Neuronal stem cell (in vitro differentiated cells): ENCODE measurements at regions not wholly inside any gene's neighbourhood (a gene's known extent, or its start where the extent isn't known, plus 50 kb on each side); places are given as distances from the start of the nearest gene placed in this dataset.
"Not testable (repeated sequence)": the region's sequence is repeated elsewhere in the genome, so short reads cannot be mapped to it uniquely, and the experiment has no call there.

Source experiments
- DNase-seq: peaks from one replicate; pipeline ENCODE4 v3.0.0-alpha.2; 2013; ENCODE audit warnings: low spot score
- H2AFZ ChIP-seq: one replicate; pipeline ENCODE4 v1.6.1; 2013; ENCODE audit warnings: mild to moderate bottlenecking, low read length, inconsistent platforms
- H2AK5ac ChIP-seq: 2 replicates; pipeline ENCODE4 v1.6.1; 2013; ENCODE audit warnings: low read depth, mild to moderate bottlenecking, inconsistent platforms, low read length, moderate library complexity, mixed read lengths
- H2BK120ac ChIP-seq: 2 replicates; pipeline ENCODE4 v1.6.1; 2013; ENCODE audit warnings: low read depth, mild to moderate bottlenecking, inconsistent platforms, low read length, moderate library complexity, mixed read lengths
- H2BK12ac ChIP-seq: one replicate; pipeline ENCODE4 v1.6.1; 2013; ENCODE audit warnings: low read length, inconsistent platforms
- H2BK15ac ChIP-seq: 2 replicates; pipeline ENCODE4 v1.6.1; 2013; ENCODE audit warnings: mild to moderate bottlenecking, low read length, inconsistent platforms, mixed read lengths
- H2BK5ac ChIP-seq: one replicate; pipeline ENCODE4 v1.6.1; 2013; ENCODE audit warnings: inconsistent platforms, mild to moderate bottlenecking, low read length, moderate library complexity
- H3K14ac ChIP-seq: one replicate; pipeline ENCODE4 v1.6.1; 2013; ENCODE audit warnings: low read length, inconsistent platforms
- H3K18ac ChIP-seq: 2 replicates; pipeline ENCODE4 v1.6.1; 2013; ENCODE audit warnings: low read length, inconsistent platforms
- H3K23ac ChIP-seq: 2 replicates; pipeline ENCODE4 v1.6.1; 2013; ENCODE audit warnings: low read depth, mild to moderate bottlenecking, mixed read lengths, low read length, inconsistent platforms; ENCODE audit not compliant: poor library complexity
- H3K27ac ChIP-seq: replicated peaks from 3 replicates; pipeline ENCODE4 v1.5.1; 2013; ENCODE audit warnings: low read length, inconsistent platforms
- H3K27me3 ChIP-seq, 3 experiments: 2 replicates each; pipeline ENCODE4 v1.6.1; 2013; ENCODE audit warnings: low read length in 3 of 3, mild to moderate bottlenecking in 2 of 3, inconsistent platforms in 1 of 3, low read depth in 1 of 3, mixed read lengths in 1 of 3, moderate library complexity in 1 of 3; ENCODE audit not compliant: control insufficient read depth in 3 of 3, insufficient read depth in 3 of 3
- H3K36me3 ChIP-seq, 2 donors: replicated peaks in 1 of 2; 2 replicates each; pipeline ENCODE4 v1.6.1; 2013; ENCODE audit warnings: low read length in 2 of 2; ENCODE audit not compliant: control insufficient read depth in 2 of 2, insufficient read depth in 2 of 2
- H3K4ac ChIP-seq: 2 replicates; pipeline ENCODE4 v1.6.1; 2013; ENCODE audit warnings: inconsistent platforms, mild to moderate bottlenecking, low read length, moderate library complexity
- H3K4me1 ChIP-seq, 2 donors: 1 replicate in 1 of 2; 2 replicates in 1 of 2; pipeline ENCODE4 v1.6.1; 2013; ENCODE audit warnings: low read length in 2 of 2, low read depth in 1 of 2; ENCODE audit not compliant: control insufficient read depth in 2 of 2, insufficient read depth in 1 of 2
- H3K4me2 ChIP-seq: one replicate; pipeline ENCODE4 v1.6.1; 2013; ENCODE audit warnings: mild to moderate bottlenecking, low read length, inconsistent platforms; ENCODE audit not compliant: insufficient read depth, poor library complexity, severe bottlenecking
- H3K4me3 ChIP-seq, 2 donors: 2 replicates each; pipeline ENCODE4 v1.5.1; 2013; ENCODE audit warnings: low read length in 2 of 2, mild to moderate bottlenecking in 2 of 2, inconsistent platforms in 1 of 2, moderate library complexity in 1 of 2
- H3K79me1 ChIP-seq: one replicate; pipeline ENCODE4 v1.6.1; 2013; ENCODE audit warnings: low read depth, mild to moderate bottlenecking, inconsistent platforms, low read length, moderate library complexity
- H3K9ac ChIP-seq: one replicate; pipeline ENCODE4 v1.6.1; 2013; ENCODE audit warnings: mild to moderate bottlenecking, low read depth, low read length, inconsistent platforms; ENCODE audit not compliant: poor library complexity
- H3K9me3 ChIP-seq, 2 donors: replicated peaks in 1 of 2; 2 replicates each; pipeline versions ENCODE3 to v1.6.1; 2013; ENCODE audit warnings: low read length in 2 of 2, mild to moderate bottlenecking in 2 of 2, inconsistent platforms in 1 of 2, low read depth in 1 of 2, mixed read lengths in 1 of 2, moderate library complexity in 1 of 2; ENCODE audit not compliant: control insufficient read depth in 2 of 2, insufficient read depth in 1 of 2
- H4K8ac ChIP-seq: one replicate; pipeline ENCODE4 v1.6.1; 2013; ENCODE audit warnings: low read depth, mild to moderate bottlenecking, inconsistent platforms, low read length, moderate library complexity
- H4K91ac ChIP-seq: one replicate; pipeline ENCODE4 v1.6.1; 2013; ENCODE audit warnings: low read length, low read depth, mild to moderate bottlenecking, inconsistent platforms; ENCODE audit not compliant: poor library complexity
- WGBS, 2 donors: extraction: QIAGEN DNeasy Blood & Tissue Kit; methylation state at CpG; one replicate each; pipeline ENCODE4 v1.1.7; 2013; ENCODE audit warnings: missing lambda C conversion rate in 2 of 2, mixed read lengths in 1 of 2; ENCODE audit not compliant: insufficient read length in 2 of 2, insufficient replicate concordance in 1 of 2; ENCODE audit errors: extremely low coverage in 2 of 2; 5-methylcytosine and 5-hydroxymethylcytosine counted together

DNA sequence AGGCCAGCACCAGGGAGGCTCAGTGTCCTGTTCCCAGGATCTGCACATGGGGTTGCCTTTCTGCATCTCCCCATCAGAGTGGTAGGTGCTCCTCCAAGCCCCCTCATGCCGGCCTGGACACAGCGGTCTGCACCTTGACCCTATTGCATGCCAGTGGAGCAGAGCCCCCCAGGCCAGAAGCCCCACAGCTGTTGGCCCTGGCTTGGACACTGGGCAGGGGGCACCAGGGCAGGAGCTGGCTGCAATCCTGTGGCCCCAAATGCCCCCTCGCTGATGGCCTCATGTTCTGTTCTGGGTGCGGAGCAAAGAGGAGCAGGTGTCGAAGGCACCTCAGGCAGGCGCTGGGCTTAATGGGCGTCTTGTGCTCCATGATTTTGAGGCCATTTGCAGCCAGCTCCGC is 62.7 kb downstream of the CCDC74A start:
- no peaks in the 10 kb centered on the region for H3K9me3 ChIP-seq
- no peak overlapping the region for H2BK5ac ChIP-seq
- no peak overlapping the region for H3K4me2 ChIP-seq
- H3K79me1 ChIP-seq = no peaks in the 10 kb centered on the region
- H3K23ac ChIP-seq = no peak overlapping the region
- H4K91ac ChIP-seq = no peak overlapping the region
- no peak overlapping the region for H3K14ac ChIP-seq
- peak overlapping the region; percentile 58 for H2BK12ac ChIP-seq
- no peak overlapping the region for H4K8ac ChIP-seq
- H3K18ac ChIP-seq = peak overlapping the region; percentile 48
- H3K4ac ChIP-seq = no peak overlapping the region
- no peaks in the 10 kb centered on the region for H3K36me3 ChIP-seq
- no peak overlapping the region for H2AFZ ChIP-seq
- WGBS, 2 donors = no CpG with 5 or more reads among the region's 8 CpGs
- no peak overlapping the region for H2AK5ac ChIP-seq
- no peak overlapping the region for H3K4me3 ChIP-seq
- no peak overlapping the region for H3K27ac ChIP-seq
- peaks cover 0 to 5% of the 10 kb centered on the region in 2 donors for H3K4me1 ChIP-seq
- H2BK120ac ChIP-seq = no peak overlapping the region
- DNase-seq = no peak
- H2BK15ac ChIP-seq = no peak overlapping the region
- H3K27me3 ChIP-seq = no peaks in the 10 kb centered on the region
- no peak overlapping the region for H3K9ac ChIP-seq

DNA sequence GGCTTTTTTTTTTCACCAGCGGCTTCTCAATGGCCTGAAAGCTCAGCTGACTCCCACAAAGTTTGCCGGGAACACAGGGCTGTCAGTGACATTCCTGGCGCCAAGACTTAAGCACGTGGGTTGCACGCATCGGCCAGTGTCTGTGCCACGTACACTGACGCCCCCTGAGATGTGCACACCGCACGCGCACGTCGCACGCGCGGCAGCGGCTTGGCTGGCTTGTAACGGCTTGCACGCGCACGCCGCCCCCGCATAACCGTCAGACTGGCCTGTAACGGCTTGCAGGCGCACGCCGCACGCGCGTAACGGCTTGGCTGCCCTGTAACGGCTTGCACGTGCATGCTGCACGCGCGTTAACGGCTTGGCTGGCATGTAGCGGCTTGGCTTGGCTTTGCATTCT is 63.2 kb downstream of the CCDC74A start:
- no peak overlapping the region for H2BK120ac ChIP-seq
- peak overlapping the region; percentile 21 for H3K14ac ChIP-seq
- no peak overlapping the region for H4K91ac ChIP-seq
- no peak overlapping the region for H2BK15ac ChIP-seq
- no peak overlapping the region for H4K8ac ChIP-seq
- peak overlapping the region; percentile 44 for H3K9ac ChIP-seq
- H3K23ac ChIP-seq = peak overlapping the region; percentile 55
- peak overlapping the region; percentile 48 for H3K18ac ChIP-seq
- H3K27ac ChIP-seq = no peak overlapping the region
- H3K36me3 ChIP-seq = no peaks in the 10 kb centered on the region
- no peaks in the 10 kb centered on the region for H3K79me1 ChIP-seq
- no peak overlapping the region for H2AFZ ChIP-seq
- H2BK12ac ChIP-seq = peak overlapping the region; percentile 73
- no peak overlapping the region for H3K4ac ChIP-seq
- no peak for DNase-seq
- no CpG with 5 or more reads among the region's 39 CpGs for WGBS, 2 donors
- no peak overlapping the region for H3K4me2 ChIP-seq
- peaks cover 0 to 5% of the 10 kb centered on the region in 2 donors for H3K4me1 ChIP-seq
- no peak overlapping the region for H3K4me3 ChIP-seq
- no peak overlapping the region for H2BK5ac ChIP-seq
- H3K9me3 ChIP-seq = no peaks in the 10 kb centered on the region
- no peaks in the 10 kb centered on the region for H3K27me3 ChIP-seq
- H2AK5ac ChIP-seq = no peak overlapping the region

DNA sequence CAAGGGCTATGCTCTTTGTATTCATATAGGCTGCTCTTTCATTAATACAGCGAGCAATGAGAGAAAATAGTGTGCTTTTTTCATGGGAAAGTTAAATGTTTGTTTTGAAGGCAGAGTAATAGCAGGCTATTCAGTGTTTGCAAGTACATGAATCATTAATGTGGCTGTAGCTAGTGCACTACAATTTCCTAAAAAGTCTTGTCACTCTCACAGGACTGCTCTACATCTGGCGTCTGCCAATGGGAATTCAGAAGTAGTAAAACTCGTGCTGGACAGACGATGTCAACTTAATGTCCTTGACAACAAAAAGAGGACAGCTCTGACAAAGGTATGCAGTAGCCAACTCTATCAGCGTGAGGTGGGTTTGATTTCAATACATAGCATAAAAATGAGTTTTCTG is 68.9 kb downstream of the CCDC74A start:
- H2BK15ac ChIP-seq, H2AFZ ChIP-seq, H3K4me1 ChIP-seq, H4K91ac ChIP-seq, H3K14ac ChIP-seq, H3K9me3 ChIP-seq, H3K23ac ChIP-seq, H3K27me3 ChIP-seq, H2BK5ac ChIP-seq, H3K79me1 ChIP-seq, H3K18ac ChIP-seq, H3K4me2 ChIP-seq, H2BK120ac ChIP-seq, H2AK5ac ChIP-seq, H3K36me3 ChIP-seq, H2BK12ac ChIP-seq, H3K9ac ChIP-seq, H4K8ac ChIP-seq, H3K4ac ChIP-seq, DNase-seq, H3K27ac ChIP-seq, H3K4me3 ChIP-seq: not testable (repeated sequence)
- WGBS, 2 donors = no CpG with 5 or more reads among the region's 5 CpGs

DNA sequence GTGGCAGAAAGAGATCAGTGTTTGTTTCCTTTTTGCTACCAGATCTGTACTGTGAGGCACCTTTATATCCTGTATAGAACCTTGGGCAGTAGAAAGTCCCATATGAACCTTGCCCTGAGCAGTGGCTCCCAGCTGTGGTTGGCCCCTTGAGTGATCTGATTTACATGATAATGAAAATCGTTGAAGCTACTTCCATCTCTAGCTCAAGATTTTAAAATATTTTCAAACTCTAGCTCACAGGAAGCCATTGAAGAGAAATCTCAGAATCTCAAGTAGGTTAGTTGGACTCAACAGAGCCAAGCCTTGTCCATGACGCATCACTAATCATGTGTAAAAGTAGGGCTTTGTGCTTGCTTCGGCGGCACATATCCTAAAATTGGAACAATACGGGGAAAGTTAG is 74.8 kb downstream of the CCDC74A start:
- H4K91ac ChIP-seq, H3K27me3 ChIP-seq, H3K36me3 ChIP-seq, H3K4ac ChIP-seq, H2BK120ac ChIP-seq, H2BK15ac ChIP-seq, H2AK5ac ChIP-seq, H3K79me1 ChIP-seq, H2BK12ac ChIP-seq, H3K4me3 ChIP-seq, H3K27ac ChIP-seq, H3K4me1 ChIP-seq, H3K9me3 ChIP-seq, H3K9ac ChIP-seq, H2AFZ ChIP-seq, DNase-seq, H3K18ac ChIP-seq, H3K14ac ChIP-seq, H3K23ac ChIP-seq, H3K4me2 ChIP-seq, H2BK5ac ChIP-seq, H4K8ac ChIP-seq: not testable (repeated sequence)
- WGBS, 2 donors = no CpG with 5 or more reads among the region's 5 CpGs
